ENCODE measurements at regions not wholly inside any gene's neighbourhood (a gene's known extent, or its start where the extent isn't known, plus 50 kb on each side); places are given as distances from the start of the nearest gene placed in this dataset.

DNA sequence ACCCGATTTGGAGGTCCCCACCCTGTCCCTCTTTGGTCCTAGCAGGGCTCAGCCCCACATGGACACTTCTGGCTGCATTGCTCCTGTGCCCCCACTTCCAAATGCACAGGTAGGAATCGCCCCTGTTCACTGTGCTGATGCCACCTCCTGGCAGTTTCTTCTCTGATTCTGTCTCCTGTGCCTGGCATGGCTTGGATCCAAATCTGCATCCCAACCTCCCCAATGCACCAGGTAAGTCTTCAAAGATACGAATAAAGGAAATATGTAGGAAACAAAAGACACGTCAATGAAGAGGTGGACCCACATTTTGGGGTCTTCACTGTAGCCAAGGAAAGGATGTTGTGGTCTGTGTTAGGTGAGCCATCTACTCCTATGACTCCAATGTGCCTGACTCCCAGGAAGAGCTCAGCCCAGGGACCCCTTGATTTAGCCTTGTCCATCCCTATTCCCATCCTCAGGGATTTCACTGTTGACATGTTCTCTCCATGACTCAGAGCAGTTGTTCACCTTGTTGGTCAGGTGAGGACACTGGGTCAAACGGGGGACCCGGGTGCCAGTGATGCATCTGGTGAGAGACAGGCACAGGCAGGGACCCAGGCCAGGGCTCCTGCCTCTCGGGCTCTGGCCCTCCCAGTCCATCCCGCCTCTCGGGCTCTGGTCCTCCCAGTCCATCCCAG is 341.8 kb downstream of the CXCL12 start:
- Mint-ChIP-seq H3K36me3 (ENCODE audit: low read depth) (no peaks in the 10 kb centered on the region), H3K4me1 (ENCODE audit: low read depth) (no peaks in the 10 kb centered on the region), H3K27ac (no peak overlapping the region), H3K9me3 (no peaks in the 10 kb centered on the region), H3K4me3 (no peak overlapping the region), H3K27me3 (ENCODE audit: low read depth) (peaks cover 9% of the 10 kb centered on the region)

- Mint-ChIP-seq H3K4me3 (no peak overlapping the region), H3K9me3 (no peaks in the 10 kb centered on the region), H3K27ac (no peak overlapping the region), H3K36me3 (ENCODE audit: low read depth) (no peaks in the 10 kb centered on the region), H3K27me3 (ENCODE audit: low read depth) (peaks cover under 1% of the 10 kb centered on the region), H3K4me1 (ENCODE audit: low read depth) (no peaks in the 10 kb centered on the region)
Measured at GRCh38 chr10:44042075-44042770, 342.7 kb downstream of the CXCL12 start.

DNA sequence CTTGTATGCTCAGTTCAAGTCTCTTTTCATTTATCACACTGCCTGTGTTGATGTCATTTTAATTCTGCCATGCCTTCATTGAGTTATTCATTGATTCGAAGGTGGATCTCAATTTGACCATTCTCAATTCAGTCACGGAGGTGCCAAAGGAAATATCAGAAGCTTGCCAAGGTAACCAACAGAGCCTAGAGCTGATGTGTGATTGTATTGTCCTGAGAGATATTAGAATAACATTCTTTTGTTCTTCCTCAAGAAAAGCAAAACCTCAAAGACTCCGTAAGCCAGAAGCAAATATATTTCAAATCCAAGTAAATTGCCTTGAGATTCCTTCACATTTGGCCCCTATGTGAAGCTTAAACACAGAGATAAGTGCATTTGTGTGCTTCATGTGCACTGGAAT is 345.3 kb downstream of the CXCL12 start:
- Mint-ChIP-seq H3K4me1 (ENCODE audit: low read depth) (no peaks in the 10 kb centered on the region), H3K27ac (no peak overlapping the region), H3K4me3 (no peak overlapping the region), H3K9me3 (no peaks in the 10 kb centered on the region), H3K27me3 (ENCODE audit: low read depth) (no peaks in the 10 kb centered on the region), H3K36me3 (ENCODE audit: low read depth) (no peaks in the 10 kb centered on the region)

DNA sequence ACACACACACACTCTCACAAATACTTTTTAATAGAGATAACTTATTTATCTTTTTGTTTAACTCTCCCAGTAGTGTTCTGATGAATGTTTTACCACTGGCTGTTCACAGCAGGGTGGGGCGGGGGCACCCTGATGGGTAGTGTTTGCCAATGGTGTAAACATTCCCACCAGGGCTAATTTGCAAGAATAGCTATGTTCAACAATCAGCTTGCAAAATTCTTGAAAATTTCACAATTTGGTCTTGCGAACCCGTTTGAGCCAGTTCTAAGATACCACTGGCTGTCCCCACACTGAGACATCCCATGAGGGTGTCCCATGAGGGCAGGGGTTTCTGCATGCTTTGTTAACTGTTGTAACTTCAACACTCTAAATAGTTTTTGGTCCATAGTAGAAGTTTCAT is 348.5 kb downstream of the CXCL12 start:
- no peaks in the 10 kb centered on the region for H3K4me1 Mint-ChIP-seq (ENCODE audit: low read depth)
- no peaks in the 10 kb centered on the region for H3K27me3 Mint-ChIP-seq (ENCODE audit: low read depth)
- no peaks in the 10 kb centered on the region for H3K9me3 Mint-ChIP-seq
- no peak overlapping the region for H3K4me3 Mint-ChIP-seq
- no peaks in the 10 kb centered on the region for H3K36me3 Mint-ChIP-seq (ENCODE audit: low read depth)
- no peak overlapping the region for H3K27ac Mint-ChIP-seq

DNA sequence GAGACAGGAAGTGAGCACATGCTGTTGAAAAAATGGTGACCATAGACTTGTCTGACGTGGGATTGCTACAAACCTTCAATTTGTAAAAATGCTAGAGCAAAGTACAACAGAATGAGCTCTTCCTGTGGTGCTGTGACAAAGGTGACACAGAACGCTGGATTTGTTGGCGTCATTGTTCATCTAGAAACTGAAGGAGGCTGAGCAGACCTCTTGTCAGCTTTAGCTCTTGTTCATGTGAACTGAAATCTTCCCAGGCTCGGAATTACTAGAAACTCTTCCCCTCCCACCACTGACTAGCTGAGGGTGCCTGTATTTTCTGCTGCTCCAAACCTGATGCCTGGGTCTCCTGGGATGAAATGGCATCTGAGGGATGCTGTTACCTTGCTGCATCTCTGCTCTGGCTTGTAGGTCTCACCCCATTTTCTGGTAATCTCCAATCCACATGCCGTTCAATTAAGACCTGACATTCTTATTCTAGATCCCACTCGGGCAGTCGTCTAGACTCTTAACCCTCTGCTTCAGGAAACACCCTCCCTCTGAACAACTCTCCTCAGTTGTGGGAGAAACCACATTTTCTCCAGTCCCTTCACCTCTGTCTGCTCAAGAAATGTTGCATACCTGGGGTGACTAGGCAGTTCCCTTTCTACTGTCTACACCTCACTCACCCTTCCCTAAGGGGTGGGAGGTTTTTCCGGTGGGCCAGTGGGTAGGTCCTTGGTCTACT is 349.3 kb downstream of the CXCL12 start:
- H3K27me3 Mint-ChIP-seq (ENCODE audit: low read depth) = no peaks in the 10 kb centered on the region

GRCh38 chr10:44034946-44035345 is 350.0 kb downstream of the CXCL12 start:
- Mint-ChIP-seq H3K36me3 (ENCODE audit: low read depth) (no peaks in the 10 kb centered on the region), H3K4me1 (ENCODE audit: low read depth) (no peaks in the 10 kb centered on the region), H3K9me3 (no peaks in the 10 kb centered on the region), H3K27me3 (ENCODE audit: low read depth) (no peaks in the 10 kb centered on the region), H3K27ac (no peak overlapping the region), H3K4me3 (no peak overlapping the region)

More for the DNA sequence above, 349.3 kb downstream of the CXCL12 start:
- H3K4me3 Mint-ChIP-seq = no peak overlapping the region
- H3K4me1 Mint-ChIP-seq (ENCODE audit: low read depth) = no peaks in the 10 kb centered on the region
- H3K36me3 Mint-ChIP-seq (ENCODE audit: low read depth) = no peaks in the 10 kb centered on the region
- H3K27ac Mint-ChIP-seq = no peak overlapping the region
- no peaks in the 10 kb centered on the region for H3K9me3 Mint-ChIP-seq

- no peaks in the 10 kb centered on the region for H3K4me1 Mint-ChIP-seq (ENCODE audit: low read depth)
- H3K9me3 Mint-ChIP-seq = no peaks in the 10 kb centered on the region
- no peak overlapping the region for H3K27ac Mint-ChIP-seq
- H3K36me3 Mint-ChIP-seq (ENCODE audit: low read depth) = no peaks in the 10 kb centered on the region
- no peaks in the 10 kb centered on the region for H3K27me3 Mint-ChIP-seq (ENCODE audit: low read depth)
- no peak overlapping the region for H3K4me3 Mint-ChIP-seq
Measured at GRCh38 chr10:44033008-44033407, 351.9 kb downstream of the CXCL12 start.

GRCh38 chr10:44032216-44032615 is 352.7 kb downstream of the CXCL12 start:
- no peaks in the 10 kb centered on the region for H3K36me3 Mint-ChIP-seq (ENCODE audit: low read depth)
- H3K9me3 Mint-ChIP-seq = no peaks in the 10 kb centered on the region
- no peaks in the 10 kb centered on the region for H3K4me1 Mint-ChIP-seq (ENCODE audit: low read depth)
- H3K27me3 Mint-ChIP-seq (ENCODE audit: low read depth) = no peaks in the 10 kb centered on the region
- H3K27ac Mint-ChIP-seq = no peak overlapping the region
- H3K4me3 Mint-ChIP-seq = no peak overlapping the region

- no peaks in the 10 kb centered on the region for H3K36me3 Mint-ChIP-seq (ENCODE audit: low read depth)
Measured at GRCh38 chr10:44030738-44031137, 354.2 kb downstream of the CXCL12 start.

GRCh38 chr10:44030132-44030531 is 354.8 kb downstream of the CXCL12 start:
- no peaks in the 10 kb centered on the region for H3K36me3 Mint-ChIP-seq (ENCODE audit: low read depth)
- H3K27me3 Mint-ChIP-seq (ENCODE audit: low read depth) = peaks cover 10% of the 10 kb centered on the region
- H3K27ac Mint-ChIP-seq = no peak overlapping the region
- no peaks in the 10 kb centered on the region for H3K9me3 Mint-ChIP-seq
- no peak overlapping the region for H3K4me3 Mint-ChIP-seq
- no peaks in the 10 kb centered on the region for H3K4me1 Mint-ChIP-seq (ENCODE audit: low read depth)

More at GRCh38 chr10:44030738-44031137, 354.2 kb downstream of the CXCL12 start:
- Mint-ChIP-seq H3K4me1 (ENCODE audit: low read depth) (no peaks in the 10 kb centered on the region), H3K9me3 (no peaks in the 10 kb centered on the region), H3K27ac (no peak overlapping the region), H3K27me3 (ENCODE audit: low read depth) (peaks cover 3% of the 10 kb centered on the region), H3K4me3 (no peak overlapping the region)

- Mint-ChIP-seq H3K9me3 (no peaks in the 10 kb centered on the region), H3K36me3 (ENCODE audit: low read depth) (no peaks in the 10 kb centered on the region), H3K4me3 (no peak overlapping the region), H3K27me3 (ENCODE audit: low read depth) (peaks cover 15% of the 10 kb centered on the region), H3K4me1 (ENCODE audit: low read depth) (no peaks in the 10 kb centered on the region), H3K27ac (no peak overlapping the region)
Measured at GRCh38 chr10:44028384-44029137, 356.3 kb downstream of the CXCL12 start.

GRCh38 chr10:44024356-44025116 is 360.4 kb downstream of the CXCL12 start:
- Mint-ChIP-seq H3K27ac (no peak overlapping the region), H3K9me3 (no peaks in the 10 kb centered on the region), H3K4me1 (ENCODE audit: low read depth) (no peaks in the 10 kb centered on the region), H3K36me3 (ENCODE audit: low read depth) (no peaks in the 10 kb centered on the region), H3K4me3 (no peak overlapping the region), H3K27me3 (ENCODE audit: low read depth) (peaks cover 15% of the 10 kb centered on the region)

DNA sequence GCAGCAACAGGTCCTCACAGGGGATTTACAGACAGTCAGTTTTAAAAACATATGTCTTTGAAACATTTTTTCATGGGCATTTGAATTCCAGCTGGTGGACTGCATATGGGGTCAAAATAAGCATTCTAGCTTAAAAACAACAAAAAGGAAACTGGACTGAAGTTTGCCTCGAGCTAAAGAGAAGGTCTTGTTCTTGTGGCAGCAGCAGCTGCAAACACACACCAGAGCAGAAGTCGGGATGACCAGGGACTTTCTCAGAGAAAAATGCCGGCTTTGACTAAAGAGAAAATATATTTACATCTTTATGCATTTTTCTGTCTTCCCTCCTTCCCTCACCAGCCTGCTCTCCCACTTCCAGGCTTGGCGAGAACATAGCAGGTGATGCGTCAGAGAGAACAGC is 361.4 kb downstream of the CXCL12 start:
- no peaks in the 10 kb centered on the region for H3K9me3 Mint-ChIP-seq
- no peaks in the 10 kb centered on the region for H3K4me1 Mint-ChIP-seq (ENCODE audit: low read depth)
- H3K27ac Mint-ChIP-seq = no peak overlapping the region
- peaks cover 15% of the 10 kb centered on the region for H3K27me3 Mint-ChIP-seq (ENCODE audit: low read depth)
- H3K4me3 Mint-ChIP-seq = no peak overlapping the region
- no peaks in the 10 kb centered on the region for H3K36me3 Mint-ChIP-seq (ENCODE audit: low read depth)

GRCh38 chr10:44022203-44022602 is 362.7 kb downstream of the CXCL12 start:
- Mint-ChIP-seq H3K36me3 (ENCODE audit: low read depth) (no peaks in the 10 kb centered on the region), H3K4me3 (no peak overlapping the region), H3K27me3 (ENCODE audit: low read depth) (peaks cover 15% of the 10 kb centered on the region), H3K4me1 (ENCODE audit: low read depth) (no peaks in the 10 kb centered on the region), H3K27ac (no peak overlapping the region), H3K9me3 (no peaks in the 10 kb centered on the region)
